G401 (cell line): ENCODE measurements at regions not wholly inside any gene's neighbourhood (a gene's known extent, or its start where the extent isn't known, plus 50 kb on each side); places are given as distances from the start of the nearest gene placed in this dataset.

Experiments used
- DNase-seq: peaks from one replicate; pipeline ENCODE4 v3.0.0-alpha.2; 2015; ENCODE audit warnings: low spot score
- in situ Hi-C: cut with HindIII; loops from 2 replicates; pipeline ENCODE4 v1.10.0; 2016; ENCODE audit warnings: low sequenced_read_pairs, mixed read lengths

GRCh38 chr9:129382281-129383018 is 204.4 kb upstream of the IER5L start:
- peak; percentile 34 for DNase-seq
- in situ Hi-C loops: no loop called here

- DNase-seq: no peak
- in situ Hi-C loops: no loop called here
Measured at GRCh38 chr9:129381481-129381957, 203.5 kb upstream of the IER5L start.

- DNase-seq: no peak
Measured at GRCh38 chr9:129380961-129381401, 202.9 kb upstream of the IER5L start.

GRCh38 chr9:129379886-129380285 is 201.8 kb upstream of the IER5L start:
- DNase-seq: no peak
- in situ Hi-C loops: no loop called here

More at GRCh38 chr9:129380961-129381401, 202.9 kb upstream of the IER5L start:
- in situ Hi-C loops: no loop called here

- in situ Hi-C loops: no loop called here
- no peak for DNase-seq
Measured at GRCh38 chr9:129379181-129379836, 201.2 kb upstream of the IER5L start.

- DNase-seq: no peak
- in situ Hi-C loops: no loop called here
Measured at GRCh38 chr9:129377931-129378661, 200.0 kb upstream of the IER5L start.

- in situ Hi-C loops: no loop called here
- no peak for DNase-seq
Measured at GRCh38 chr9:129377181-129377580, 199.1 kb upstream of the IER5L start.

GRCh38 chr9:129375845-129376244 is 197.8 kb upstream of the IER5L start:
- in situ Hi-C loops: no loop called here
- DNase-seq: no peak

GRCh38 chr9:129374651-129375050 is 196.6 kb upstream of the IER5L start:
- in situ Hi-C loops: no loop called here
- DNase-seq: no peak

- in situ Hi-C loops: no loop called here
- DNase-seq: no peak
Measured at GRCh38 chr9:129374231-129374630, 196.2 kb upstream of the IER5L start.

- no peak for DNase-seq
- in situ Hi-C loops: no loop called here
Measured at GRCh38 chr9:129373361-129373760, 195.3 kb upstream of the IER5L start.

- in situ Hi-C loops: no loop called here
- no peak for DNase-seq
Measured at GRCh38 chr9:129370770-129371169, 192.7 kb upstream of the IER5L start.

- DNase-seq: no peak
Measured at GRCh38 chr9:129368444-129368978, 190.4 kb upstream of the IER5L start.

GRCh38 chr9:129367287-129367686 is 189.2 kb upstream of the IER5L start:
- in situ Hi-C loops: no loop called here
- no peak for DNase-seq

More at GRCh38 chr9:129368444-129368978, 190.4 kb upstream of the IER5L start:
- in situ Hi-C loops: no loop called here

- no peak for DNase-seq
- in situ Hi-C loops: no loop called here
Measured at GRCh38 chr9:129365196-129365595, 187.1 kb upstream of the IER5L start.

- in situ Hi-C loops: no loop called here
- no peak for DNase-seq
Measured at GRCh38 chr9:129363216-129363873, 185.3 kb upstream of the IER5L start.

GRCh38 chr9:129362287-129363000 is 184.4 kb upstream of the IER5L start:
- in situ Hi-C loops: no loop called here

GRCh38 chr9:129361196-129361595 is 183.1 kb upstream of the IER5L start:
- in situ Hi-C loops: no loop called here
- no peak for DNase-seq

More at GRCh38 chr9:129362287-129363000, 184.4 kb upstream of the IER5L start:
- DNase-seq: no peak
